ENCODE measurements at regions not wholly inside any gene's neighbourhood (a gene's known extent, or its start where the extent isn't known, plus 50 kb on each side); places are given as distances from the start of the nearest gene placed in this dataset.

- DNase-seq = peak; percentile 51 to 88 (median 85)
- WGBS, 2 donors = 69 to 84% methylated on average over 4 of the region's 4 CpGs
- Histone ChIP-seq H3K9ac (ENCODE audit: insufficient read depth in 1 of 2, low read length in 2 of 2) (no peak overlapping the region), H3K9me3 (ENCODE audit: control insufficient read depth in 4 of 4, insufficient read depth in 3 of 4, low read length in 3 of 4) (no peaks in the 10 kb centered on the region), H3K27ac (ENCODE audit: low read depth in 1 of 2, low read length in 1 of 2) (peak overlapping the region in 1 of 2 donors; percentile 33), H3K4me1 (ENCODE audit: control insufficient read depth in 5 of 5, insufficient read depth in 5 of 5, low read length in 5 of 5) (peaks cover 4 to 73% (median 33%) of the 10 kb centered on the region in 5 donors), H3K4me3 (no peak overlapping the region), H3K27me3 (ENCODE audit: control insufficient read depth in 3 of 3, insufficient read depth in 3 of 3, low read length in 2 of 3) (no peaks in the 10 kb centered on the region), H3K36me3 (ENCODE audit: control insufficient read depth in 4 of 4, insufficient read depth in 4 of 4, low read length in 4 of 4) (no peaks in the 10 kb centered on the region)
- ATAC-seq (ENCODE audit: insufficient read depth, low FRiP score) = no peak
- TF ChIP-seq CTCF (IDR thresholded peaks at IDR 0.05; ENCODE audit: control extremely low read depth, extremely low read depth) = no peak
Measured at GRCh38 chr2:39508198-39508597, 71.1 kb upstream of the MAP4K3 start.

DNA sequence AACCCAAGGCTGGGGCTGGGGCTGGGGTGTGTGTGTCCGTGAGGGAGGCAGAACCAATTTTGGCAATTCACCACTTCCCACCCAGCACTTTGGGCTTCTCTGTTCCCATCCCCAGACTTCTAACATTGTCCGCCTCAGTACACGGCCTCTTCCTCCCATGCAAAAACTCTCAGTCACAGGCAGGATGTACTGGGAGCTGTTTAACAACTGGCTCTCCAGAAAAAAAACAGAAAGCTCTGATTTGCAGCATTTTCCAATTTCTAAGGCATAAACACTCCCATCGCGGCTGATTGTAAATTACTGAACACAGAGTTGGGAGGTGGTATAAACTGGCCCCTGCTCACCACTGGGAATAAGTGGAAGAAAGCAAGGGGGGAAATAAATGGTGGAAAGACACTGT, 73.1 kb upstream of the MAP4K3 start:
- Histone ChIP-seq H3K36me3 (ENCODE audit: control insufficient read depth in 4 of 4, insufficient read depth in 4 of 4, low read length in 4 of 4) (no peaks in the 10 kb centered on the region), H3K27me3 (ENCODE audit: control insufficient read depth in 3 of 3, insufficient read depth in 3 of 3, low read length in 2 of 3) (no peaks in the 10 kb centered on the region), H3K9me3 (ENCODE audit: control insufficient read depth in 4 of 4, insufficient read depth in 3 of 4, low read length in 3 of 4) (no peaks in the 10 kb centered on the region), H3K27ac (ENCODE audit: low read depth in 1 of 2, low read length in 1 of 2) (peak overlapping the region in 1 of 2 donors; percentile 72), H3K9ac (ENCODE audit: insufficient read depth in 1 of 2, low read length in 2 of 2) (no peak overlapping the region), H3K4me1 (ENCODE audit: control insufficient read depth in 5 of 5, insufficient read depth in 5 of 5, low read length in 5 of 5) (peaks cover 6 to 65% (median 28%) of the 10 kb centered on the region in 5 donors), H3K4me3 (no peak overlapping the region)
- DNase-seq = peak in 1 of 3 donors; percentile 44
- no peak for ATAC-seq (ENCODE audit: insufficient read depth, low FRiP score)
- WGBS, 2 donors = 67 to 76% methylated on average over 5 of the region's 5 CpGs
- no peak for TF ChIP-seq CTCF (IDR thresholded peaks at IDR 0.05; ENCODE audit: control extremely low read depth, extremely low read depth)

- no peak for TF ChIP-seq CTCF (IDR thresholded peaks at IDR 0.05; ENCODE audit: control extremely low read depth, extremely low read depth)
- 81% methylated on average over 4 of the region's 4 CpGs for WGBS, 2 donors
- ATAC-seq (ENCODE audit: insufficient read depth, low FRiP score) = no peak
- Histone ChIP-seq H3K4me3 (no peak overlapping the region), H3K27me3 (ENCODE audit: control insufficient read depth in 3 of 3, insufficient read depth in 3 of 3, low read length in 2 of 3) (no peaks in the 10 kb centered on the region), H3K9me3 (ENCODE audit: control insufficient read depth in 4 of 4, insufficient read depth in 3 of 4, low read length in 3 of 4) (no peaks in the 10 kb centered on the region), H3K4me1 (ENCODE audit: control insufficient read depth in 5 of 5, insufficient read depth in 5 of 5, low read length in 5 of 5) (peaks cover 10 to 70% (median 28%) of the 10 kb centered on the region in 5 donors), H3K27ac (ENCODE audit: low read depth in 1 of 2, low read length in 1 of 2) (peak overlapping the region; percentile 70 to 76), H3K36me3 (ENCODE audit: control insufficient read depth in 4 of 4, insufficient read depth in 4 of 4, low read length in 4 of 4) (no peaks in the 10 kb centered on the region), H3K9ac (ENCODE audit: insufficient read depth in 1 of 2, low read length in 2 of 2) (no peak overlapping the region)
- DNase-seq = no peak
Measured at GRCh38 chr2:39511219-39511604, 74.1 kb upstream of the MAP4K3 start.

Measured in lung (tissue), 11 donors.